Glomerular visceral epithelial cell (primary cell): ENCODE measurements at regions not wholly inside any gene's neighbourhood (a gene's known extent, or its start where the extent isn't known, plus 50 kb on each side); places are given as distances from the start of the nearest gene placed in this dataset.

Source experiments
- DNase-seq: peaks from one replicate; pipeline ENCODE4 v3.0.0-alpha.2; 2016; ENCODE audit errors: extremely low spot score

- DNase-seq = no peak
Observed at GRCh38 chr2:157184161-157184895, 73.2 kb upstream of the GALNT5 start.

GRCh38 chr2:157185476-157186227 is 71.9 kb upstream of the GALNT5 start:
- no peak for DNase-seq

GRCh38 chr2:157190151-157190550 is 67.4 kb upstream of the GALNT5 start:
- DNase-seq = peak; percentile 61

- DNase-seq = no peak
Observed at GRCh38 chr2:157191186-157191585, 66.3 kb upstream of the GALNT5 start.

- DNase-seq = no peak
Observed at GRCh38 chr2:157192445-157193423, 64.8 kb upstream of the GALNT5 start.

GRCh38 chr2:157193461-157193860 is 64.0 kb upstream of the GALNT5 start:
- no peak for DNase-seq

- peak; percentile 68 for DNase-seq
Observed at GRCh38 chr2:157194097-157194688, 63.3 kb upstream of the GALNT5 start.

- no peak for DNase-seq
Observed at GRCh38 chr2:157194844-157195243, 62.7 kb upstream of the GALNT5 start.

GRCh38 chr2:157196956-157197355 is 60.5 kb upstream of the GALNT5 start:
- DNase-seq = no peak

GRCh38 chr2:157197848-157198247 is 59.7 kb upstream of the GALNT5 start:
- DNase-seq = no peak

- no peak for DNase-seq
Observed at GRCh38 chr2:157203651-157204050, 53.9 kb upstream of the GALNT5 start.

GRCh38 chr2:157204401-157204800 is 53.1 kb upstream of the GALNT5 start:
- DNase-seq = no peak

GRCh38 chr2:157206916-157207315 is 50.6 kb upstream of the GALNT5 start:
- no peak for DNase-seq
